ENCODE measurements at regions not wholly inside any gene's neighbourhood (a gene's known extent, or its start where the extent isn't known, plus 50 kb on each side); places are given as distances from the start of the nearest gene placed in this dataset.

DNA sequence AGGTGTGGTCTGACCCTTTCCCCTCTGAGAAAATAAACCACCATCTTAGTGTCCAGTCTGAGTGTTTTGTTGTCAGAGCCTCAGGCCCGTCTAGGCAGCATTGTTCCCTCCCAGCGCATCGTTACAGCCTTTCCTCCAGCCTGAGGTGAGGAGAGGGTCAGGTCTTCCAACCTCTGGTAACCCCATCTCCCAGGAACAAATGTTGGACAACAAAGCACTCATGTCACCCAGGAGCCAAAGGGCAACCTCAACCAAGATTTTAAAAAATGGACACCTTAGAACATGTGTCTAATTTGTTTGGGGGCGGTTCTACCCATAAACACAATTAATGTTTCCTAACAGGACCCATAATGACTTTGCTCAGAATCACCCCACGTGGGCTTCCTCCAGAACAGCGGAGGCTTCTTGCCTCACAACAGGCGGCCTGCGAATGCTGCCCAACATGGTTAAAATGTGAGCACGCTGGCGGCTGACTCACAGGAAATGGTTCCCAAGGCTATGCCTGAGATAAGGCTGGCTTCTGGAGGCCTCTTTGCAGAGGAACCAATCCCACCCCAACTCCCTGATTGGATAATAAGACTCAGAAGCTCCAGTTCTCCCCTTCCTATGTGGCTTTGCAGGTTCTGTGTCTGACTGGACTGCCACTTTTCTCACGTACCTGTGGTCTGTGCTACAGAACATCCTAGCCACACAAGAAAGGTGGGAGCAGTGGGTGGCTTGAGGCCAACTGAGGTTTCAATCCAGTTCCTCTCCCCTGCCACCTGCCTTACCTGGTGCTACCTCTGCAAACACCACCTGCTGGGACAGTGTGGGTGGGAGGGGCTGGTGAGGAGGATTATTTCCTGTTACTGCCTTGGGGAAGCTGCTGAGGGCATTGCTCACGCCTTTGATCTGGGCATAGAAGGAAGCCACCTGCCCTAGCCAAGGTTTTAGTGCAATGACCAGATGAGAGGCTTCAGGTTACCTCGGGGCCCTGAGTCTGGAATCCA is 108.8 kb downstream of the B3GNT2 start:
- peak; percentile 46 to 98 for DNase-seq (ENCODE audit: low read depth in 2 of 2)

DNA sequence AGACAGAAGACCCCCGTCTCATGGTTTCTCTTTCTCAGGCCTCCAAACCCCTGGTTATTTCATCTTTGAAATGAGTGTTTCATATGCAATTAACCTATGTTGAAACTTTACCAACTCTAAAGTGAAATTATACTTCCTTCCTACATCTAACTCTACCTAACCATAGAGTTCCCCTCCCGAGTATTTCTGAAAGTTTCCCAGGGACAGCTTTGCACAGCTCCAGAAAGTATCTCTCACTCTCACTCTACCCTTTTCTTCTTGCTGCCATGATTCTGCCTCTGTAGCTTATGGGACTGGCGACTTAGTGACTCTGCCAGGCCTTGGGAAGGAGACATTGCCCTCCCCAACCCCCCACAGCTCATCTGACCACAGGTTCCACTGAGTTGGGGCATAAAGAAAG is 107.9 kb downstream of the B3GNT2 start:
- DNase-seq (ENCODE audit: low read depth in 2 of 2) = no peak

DNA sequence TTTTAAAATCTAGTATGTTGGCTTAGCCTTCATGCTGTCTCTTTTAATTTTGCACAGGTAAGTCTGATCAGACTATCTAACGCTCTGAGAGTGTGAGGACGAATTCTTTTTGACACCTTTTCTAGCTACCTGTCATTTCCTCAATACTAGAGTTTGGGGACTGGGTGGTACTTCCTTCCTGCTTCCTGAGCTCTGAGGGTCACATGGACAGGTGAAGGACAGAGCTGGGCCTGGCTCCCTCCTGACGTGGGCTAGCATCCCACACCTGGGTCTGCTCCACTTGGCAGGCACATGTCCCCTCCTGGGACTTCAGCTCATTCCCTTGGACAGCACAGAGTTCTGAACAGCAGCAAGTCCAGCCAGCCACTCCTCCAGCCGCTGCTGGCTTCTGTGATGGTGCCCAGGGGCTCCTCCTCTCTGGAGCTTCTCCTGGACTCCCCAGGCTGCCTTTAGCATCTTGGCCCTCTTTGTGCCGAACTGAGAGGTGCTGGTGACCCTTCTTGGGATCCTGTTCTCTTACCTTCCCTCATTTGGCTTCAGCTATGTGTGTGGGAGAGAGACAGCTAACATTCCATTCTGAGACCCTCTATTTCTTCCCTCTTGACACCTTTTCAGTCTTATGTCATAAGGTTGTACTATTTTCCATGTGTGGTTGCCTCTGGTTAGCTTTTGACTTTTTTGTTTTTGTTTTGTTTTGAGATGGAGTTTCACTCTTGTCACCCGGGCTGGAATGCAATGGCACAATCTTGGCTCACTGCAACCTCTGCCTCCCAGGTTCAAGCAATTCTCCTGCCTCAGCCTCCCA is 106.9 kb downstream of the B3GNT2 start:
- no peak for DNase-seq (ENCODE audit: low read depth in 2 of 2)

DNA sequence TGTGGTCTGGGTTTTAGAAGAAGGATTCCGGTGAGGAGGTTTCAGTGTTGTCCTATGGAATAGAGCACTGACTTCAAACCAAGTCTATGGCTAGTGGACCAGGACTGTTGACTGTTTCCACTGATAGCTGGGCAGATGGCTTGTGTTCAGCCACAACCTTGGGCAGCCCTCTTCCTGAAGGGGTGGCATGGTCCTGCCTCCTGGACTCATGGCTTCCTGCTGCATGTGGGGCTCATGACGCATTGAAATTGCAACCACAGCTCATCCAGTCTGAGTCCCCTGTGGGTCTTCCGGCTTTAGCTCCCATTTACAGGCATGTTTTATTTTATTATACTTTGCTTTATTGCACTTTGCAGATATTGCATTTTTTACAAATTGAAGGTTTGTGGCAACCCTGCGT is 105.0 kb downstream of the B3GNT2 start:
- peak in 1 of 2 donors; percentile 15 for DNase-seq (ENCODE audit: low read depth in 2 of 2)

DNA sequence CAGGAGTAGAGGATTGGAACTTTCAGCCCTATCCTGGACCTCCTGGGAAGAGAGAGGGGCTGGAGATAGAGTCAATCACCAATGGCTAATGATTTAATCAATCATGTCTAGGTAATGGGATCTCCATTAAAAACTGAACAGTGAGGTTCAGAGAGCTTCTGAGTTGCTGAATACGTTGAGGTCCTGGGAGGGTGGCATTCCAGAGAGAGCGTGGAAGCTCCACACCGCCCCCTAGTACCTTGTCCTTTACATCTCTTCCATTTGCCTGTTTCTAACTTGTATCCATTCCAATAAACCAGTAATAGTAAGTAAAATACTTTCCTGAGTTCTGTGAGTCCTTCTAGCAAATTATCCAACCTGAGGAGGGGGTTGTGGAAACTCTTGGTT is 101.7 kb downstream of the B3GNT2 start:
- peak in 1 of 2 donors; percentile 28 for DNase-seq (ENCODE audit: low read depth in 2 of 2)

DNA sequence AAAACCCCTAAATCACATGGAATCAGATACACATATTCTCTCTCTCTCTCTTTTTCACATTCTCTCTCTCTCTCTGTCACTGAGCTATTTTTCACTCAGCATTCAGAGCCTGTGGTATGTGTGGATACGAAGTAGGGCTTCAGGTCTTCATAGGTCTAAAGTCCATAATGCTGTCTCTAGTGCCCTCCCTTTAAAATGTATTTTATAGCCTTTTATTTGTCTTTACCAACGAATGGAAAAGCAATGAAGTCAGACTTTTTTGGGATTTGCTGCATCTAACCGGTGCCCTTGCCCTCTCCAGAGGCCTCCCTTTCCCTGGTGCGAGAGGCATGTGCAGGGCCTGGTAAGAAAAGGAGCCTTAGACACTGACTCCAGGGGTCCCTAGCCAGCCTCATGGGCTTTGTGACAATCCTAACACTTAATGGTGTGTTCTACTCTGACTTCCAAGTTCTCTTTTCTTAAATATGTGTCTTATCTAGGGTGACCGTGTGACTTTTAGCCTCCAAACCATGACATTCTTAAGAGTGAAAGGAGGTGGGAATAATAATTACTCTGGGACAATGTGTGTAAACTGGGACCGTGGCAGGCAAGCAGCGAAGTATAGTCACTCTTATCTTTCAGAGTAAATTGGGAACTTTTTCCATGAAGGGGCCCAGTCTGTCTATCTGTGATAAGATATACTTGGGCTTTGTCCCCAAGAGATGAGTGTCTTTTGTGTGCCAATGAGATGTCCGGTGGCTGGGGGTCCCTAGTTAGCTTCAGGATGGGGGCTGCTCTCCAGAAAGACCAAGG is 101.1 kb downstream of the B3GNT2 start:
- no peak for DNase-seq (ENCODE audit: low read depth in 2 of 2)

DNA sequence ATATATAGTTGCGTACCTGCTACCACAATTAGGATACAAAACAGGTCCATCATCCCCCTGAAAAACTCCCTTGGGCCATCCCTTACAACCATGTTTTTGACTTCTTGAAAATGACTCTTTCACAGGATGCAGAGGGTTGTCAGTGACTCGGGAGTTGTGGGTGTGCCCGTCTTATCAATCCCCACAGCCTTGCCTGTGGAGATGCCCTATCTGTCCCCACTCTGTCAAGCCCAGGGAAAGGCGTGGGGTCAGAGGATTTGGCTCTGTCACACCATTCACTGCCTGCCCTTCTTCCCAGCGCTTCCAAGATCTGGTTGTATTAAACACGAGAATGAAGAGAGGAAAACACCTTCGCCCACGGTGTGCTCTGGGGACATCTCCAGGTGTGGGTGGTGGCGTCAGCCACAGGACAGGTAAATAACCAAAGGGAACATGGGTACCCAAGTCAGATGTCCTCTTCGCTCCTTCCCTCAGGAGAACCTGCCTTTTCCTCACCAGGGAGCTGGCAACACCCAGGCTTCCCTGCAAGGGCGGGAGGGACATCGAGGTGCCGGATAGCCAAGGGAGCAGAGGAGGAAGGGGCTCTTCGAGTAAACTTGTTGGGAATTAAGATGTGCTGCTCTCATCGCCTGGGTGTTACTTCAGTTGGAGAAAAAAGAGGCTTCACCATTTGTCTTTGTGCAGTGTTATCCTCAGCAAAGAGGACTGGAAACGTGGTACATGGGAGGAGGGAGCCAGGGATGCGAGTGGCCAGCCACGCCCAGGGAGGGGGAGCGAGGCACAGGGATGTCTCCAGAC is 100.3 kb downstream of the B3GNT2 start:
- no peak for DNase-seq (ENCODE audit: low read depth in 2 of 2)

DNA sequence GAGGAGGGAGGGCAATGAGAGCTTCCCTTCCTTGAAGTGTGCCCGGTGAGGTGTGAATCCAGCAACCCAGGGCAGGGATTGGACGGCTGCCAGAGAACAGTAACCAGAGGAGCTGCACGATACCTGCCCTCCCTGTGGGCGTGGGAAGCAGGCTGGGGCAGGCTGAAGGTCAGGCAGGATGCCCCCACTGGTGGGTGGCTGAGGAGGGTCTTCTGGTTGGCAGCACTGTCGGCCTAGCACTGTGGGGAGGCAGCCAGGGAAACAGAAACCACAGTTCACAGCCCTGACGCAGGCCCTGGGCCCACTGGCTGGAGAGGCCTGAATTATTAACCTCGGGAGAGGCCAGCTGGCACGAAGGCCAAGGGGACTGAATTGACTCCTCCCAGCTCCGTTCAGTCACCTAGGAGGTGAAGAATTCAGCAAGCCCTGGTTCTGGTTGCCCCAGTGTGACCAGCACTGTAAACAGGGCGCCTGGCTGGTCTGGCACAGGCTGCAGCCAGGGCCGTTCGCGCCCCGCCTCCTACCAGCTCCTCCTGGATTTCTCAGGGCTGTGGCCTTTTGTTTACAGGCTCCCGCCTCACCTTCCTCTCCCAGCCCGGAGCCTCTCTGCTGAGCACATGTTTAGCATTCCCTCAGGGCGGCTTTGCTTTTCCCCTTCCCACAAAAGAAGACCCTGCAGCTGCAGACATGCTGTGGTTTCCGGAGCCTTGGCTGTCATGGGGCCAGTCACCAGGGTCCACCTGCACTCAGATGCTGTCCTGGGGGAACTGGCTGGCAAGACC is 97.8 kb downstream of the B3GNT2 start:
- DNase-seq (ENCODE audit: low read depth in 2 of 2) = peak in 1 of 2 donors; percentile 38

DNA sequence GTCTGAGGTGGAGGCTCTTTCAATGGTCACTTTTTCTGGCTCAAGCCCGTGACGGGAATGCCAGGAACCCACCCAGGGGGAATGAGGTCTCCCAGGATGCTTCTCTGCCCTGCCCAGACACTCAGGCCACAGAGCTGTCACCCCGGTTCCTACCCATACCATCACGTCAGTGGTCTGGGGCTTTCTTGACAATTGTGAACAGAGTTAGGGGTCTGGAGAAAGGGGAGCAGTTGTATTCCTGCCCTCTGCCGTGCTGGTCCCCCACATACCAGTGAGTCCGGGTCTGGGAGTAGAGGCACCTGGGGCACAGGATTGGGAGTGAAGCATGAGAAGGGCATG is 97.2 kb downstream of the B3GNT2 start:
- no peak for DNase-seq (ENCODE audit: low read depth in 2 of 2)

DNA sequence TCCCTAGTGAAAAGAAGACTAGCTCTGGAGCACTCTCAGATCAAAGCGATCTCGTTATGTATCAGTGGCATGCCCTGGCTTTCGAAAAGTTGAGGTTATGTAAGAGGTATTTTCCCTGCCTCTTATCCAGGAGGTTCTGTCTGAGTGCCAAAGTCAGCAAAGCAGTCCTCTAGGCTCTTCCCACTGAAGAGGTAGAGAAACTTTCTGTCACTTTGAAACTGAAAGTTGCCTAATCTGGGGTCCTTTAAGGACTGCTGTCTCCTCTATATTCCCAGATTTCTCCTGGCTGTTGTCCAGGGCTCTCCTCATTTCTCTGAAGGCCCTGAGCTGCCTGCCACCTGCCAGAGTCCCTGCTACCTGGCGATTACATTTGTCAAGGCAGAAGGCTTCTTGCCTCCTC is 96.3 kb downstream of the B3GNT2 start:
- DNase-seq (ENCODE audit: low read depth in 2 of 2) = peak in 1 of 2 donors; percentile 31

DNA sequence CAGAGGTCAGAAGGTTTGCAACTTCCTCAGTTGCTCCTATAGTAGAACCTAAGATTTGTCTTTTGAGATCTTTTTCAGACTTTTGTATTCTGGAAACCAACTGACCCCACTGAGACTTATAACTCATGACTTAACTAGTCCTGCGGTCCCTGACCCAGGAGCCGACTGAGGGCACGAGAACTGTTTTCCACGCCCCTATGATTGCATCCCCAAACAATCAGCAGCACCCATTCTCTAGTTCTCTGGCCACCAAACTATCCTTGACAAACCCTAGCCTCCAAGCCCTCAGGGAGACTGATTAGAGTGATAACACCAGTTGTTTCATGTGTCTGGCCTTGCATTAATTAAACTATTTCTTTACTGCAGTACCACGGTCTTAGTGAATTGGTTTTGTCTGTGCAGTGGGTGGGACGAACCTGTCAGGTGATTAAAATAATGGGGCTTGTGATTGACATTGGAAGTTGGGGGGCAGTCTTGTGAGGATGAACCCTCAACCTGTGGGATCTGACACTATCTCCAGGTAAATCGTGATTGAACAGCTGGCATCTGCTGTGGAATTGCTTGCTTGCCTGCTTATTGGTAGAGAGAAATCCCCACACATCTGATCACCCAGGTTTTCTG is 95.7 kb downstream of the B3GNT2 start:
- DNase-seq (ENCODE audit: low read depth in 2 of 2) = no peak

DNA sequence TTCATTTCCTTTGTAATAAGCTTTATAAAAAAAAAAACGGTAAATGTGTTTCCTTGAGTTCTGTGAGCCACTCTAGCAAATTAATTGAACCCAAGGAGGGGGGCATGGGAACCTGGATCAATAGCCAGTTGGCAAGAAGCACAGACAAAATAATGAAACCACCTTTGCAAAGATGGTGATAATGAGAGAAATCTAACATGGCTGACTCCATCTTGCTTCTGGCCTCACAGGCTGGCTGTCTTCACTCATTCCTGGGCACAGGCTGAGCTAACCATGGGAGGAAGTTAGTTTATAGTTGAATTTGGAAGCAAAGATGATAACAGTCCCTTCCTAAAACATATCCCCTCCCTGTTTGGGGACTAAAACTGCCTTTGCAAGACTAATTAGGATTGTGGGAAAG is 95.1 kb downstream of the B3GNT2 start:
- no peak for DNase-seq (ENCODE audit: low read depth in 2 of 2)

DNA sequence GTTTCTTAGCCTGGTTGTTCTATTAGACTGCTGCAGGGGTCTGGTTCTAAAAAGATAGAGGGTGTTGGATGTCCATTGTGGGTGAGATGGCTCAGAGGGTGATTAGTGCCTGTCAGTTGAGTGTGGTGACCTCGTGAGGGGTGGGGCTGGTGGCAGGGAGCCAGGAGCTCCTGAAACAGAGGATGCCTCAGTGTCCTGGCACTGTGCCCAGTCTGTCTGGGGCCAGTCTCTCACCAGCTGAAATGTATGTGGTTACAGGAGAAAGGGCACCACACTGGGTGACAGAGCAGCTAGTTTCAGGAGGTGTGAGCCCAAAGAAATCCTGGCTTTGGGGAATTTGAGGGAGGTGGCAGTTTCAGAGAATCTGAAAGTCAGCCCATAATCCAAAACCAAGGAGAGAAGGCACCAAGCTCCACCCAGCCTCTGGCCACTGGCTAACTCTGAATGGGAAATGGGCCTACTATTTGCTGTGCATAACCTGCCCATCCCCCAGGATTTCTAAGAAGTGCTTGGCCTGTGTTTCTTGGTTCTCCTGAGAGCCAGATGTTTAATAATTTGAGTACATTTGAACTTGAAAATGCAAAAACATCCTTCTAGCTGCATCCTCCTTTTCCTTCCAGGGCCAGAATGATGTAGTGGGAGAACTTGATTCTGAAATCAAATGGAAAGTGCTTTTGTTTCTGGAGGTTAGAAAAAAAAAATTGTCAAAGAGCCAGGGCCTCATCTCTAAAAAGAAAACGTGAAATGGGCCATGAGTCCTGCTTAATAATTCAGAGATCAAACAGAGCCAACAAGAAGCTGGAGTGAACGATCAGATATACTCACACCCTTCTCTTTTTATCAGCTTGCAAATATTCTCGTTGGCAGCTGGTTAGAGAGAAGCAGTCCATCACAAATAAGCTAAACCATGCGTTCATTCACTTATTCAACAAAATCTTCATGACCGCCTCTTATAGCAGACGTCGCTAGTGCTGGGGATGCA is 92.3 kb downstream of the B3GNT2 start:
- peak; percentile 36 to 64 for DNase-seq (ENCODE audit: low read depth in 2 of 2)

DNA sequence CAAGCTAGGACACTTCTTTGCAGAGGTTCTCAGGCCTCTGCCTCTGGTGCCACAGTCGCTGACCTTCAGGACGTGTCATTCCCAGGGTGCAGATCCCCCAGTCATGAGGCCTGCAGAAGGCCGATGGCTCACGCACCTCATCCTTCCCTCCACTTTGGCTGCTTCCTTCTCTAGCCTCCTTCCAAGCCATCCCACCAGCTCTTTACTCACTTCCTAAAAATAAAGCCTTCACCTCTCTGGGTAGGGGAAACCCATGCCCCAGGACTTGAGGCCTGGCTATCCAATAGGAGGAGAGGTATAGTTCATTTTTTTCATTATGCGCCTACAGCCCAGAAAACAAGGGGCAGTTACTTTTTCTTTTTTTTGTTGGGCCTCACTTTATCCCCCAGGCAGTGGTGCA is 91.4 kb downstream of the B3GNT2 start:
- no peak for DNase-seq (ENCODE audit: low read depth in 2 of 2)

DNA sequence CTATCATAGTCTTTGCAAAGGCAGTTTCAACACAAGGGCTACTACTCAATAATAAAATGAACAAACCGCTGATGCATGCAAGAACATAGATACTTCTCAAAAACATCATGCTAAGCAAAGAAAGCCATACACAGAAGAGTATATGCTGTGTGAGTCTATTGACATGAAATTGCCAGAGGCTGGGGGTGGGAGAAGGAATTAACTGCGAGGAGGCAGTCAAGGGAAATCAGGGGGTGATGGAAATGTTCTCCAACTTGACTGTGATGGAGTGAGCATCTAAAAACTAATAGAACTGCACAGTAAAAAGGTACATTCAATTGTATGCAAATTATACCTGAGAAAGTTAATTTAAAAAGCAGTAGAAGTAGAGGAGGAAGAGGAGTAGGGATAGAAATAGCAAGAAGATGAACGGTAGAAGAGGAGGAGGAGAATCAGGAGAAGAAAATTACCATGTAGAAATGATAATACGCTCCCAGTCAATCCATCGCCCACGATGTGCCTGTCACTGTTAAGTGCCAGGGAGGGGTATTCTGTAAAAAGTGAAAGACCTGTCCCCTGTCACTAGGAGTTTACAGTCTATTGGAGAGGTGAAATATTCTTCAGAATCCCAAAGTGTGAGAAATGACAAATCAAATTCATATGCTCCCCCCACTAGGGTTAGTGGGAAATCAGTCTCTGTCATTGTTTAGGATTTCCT is 90.3 kb downstream of the B3GNT2 start:
- DNase-seq (ENCODE audit: low read depth in 2 of 2) = no peak

DNA sequence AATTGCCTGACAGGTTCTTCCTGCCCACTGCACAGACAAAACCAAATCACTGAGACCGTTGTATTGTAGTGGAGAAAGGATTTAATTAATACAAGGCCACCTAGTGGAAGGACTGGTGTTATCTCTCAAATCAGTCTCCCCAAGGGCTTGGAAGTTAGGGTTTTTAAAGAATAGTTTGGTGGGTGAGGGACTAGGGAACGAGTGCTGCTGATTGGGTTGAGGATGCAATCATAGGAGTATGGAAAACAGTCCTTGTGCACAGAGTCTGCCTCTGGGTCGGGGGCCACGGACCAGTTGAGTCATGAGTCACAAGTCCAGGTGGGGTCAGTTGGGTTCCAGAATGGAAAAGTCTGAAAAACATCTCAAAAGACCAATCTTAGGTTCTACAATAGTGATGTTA is 89.1 kb downstream of the B3GNT2 start:
- DNase-seq (ENCODE audit: low read depth in 2 of 2) = no peak

DNA sequence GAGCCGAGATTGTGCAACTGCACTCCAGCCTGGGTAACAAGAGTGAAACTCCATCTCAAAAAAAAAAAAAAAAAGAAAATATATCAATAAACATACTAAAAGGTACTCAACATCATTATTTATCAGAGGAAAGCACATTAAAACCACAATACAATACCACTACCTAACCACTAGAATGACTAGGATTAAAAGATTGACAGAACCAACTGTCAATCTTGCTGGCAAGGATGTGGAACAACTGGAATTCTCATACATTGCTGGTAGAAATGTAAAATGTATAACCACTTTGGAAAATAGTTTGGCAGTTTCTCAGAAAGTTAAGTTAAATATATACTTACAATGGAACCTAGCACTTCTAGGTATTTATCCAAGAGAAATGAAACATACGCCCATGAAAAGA is 88.6 kb downstream of the B3GNT2 start:
- no peak for DNase-seq (ENCODE audit: low read depth in 2 of 2)

DNA sequence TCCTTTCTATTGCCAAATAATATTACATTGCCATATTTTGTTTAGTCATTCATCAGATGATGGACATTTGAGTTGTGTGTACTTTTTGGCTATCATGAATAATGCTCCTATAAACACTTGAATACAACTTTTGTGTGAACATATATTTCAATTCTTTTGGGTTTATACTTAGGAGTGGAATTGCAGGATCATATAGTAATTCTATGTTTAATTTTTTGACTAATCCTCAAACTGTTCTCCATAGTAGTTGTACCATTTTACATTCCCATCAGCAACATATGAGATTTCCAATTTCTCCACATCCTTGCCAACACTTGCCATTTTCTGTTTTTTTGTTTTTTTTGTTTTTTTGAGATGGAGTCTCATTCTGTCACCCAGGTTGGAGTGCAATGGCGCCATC is 87.2 kb downstream of the B3GNT2 start:
- DNase-seq (ENCODE audit: low read depth in 2 of 2) = no peak

All from dermis microvascular lymphatic vessel endothelial cell (primary cell).